ENCODE measurements at regions not wholly inside any gene's neighbourhood (a gene's known extent, or its start where the extent isn't known, plus 50 kb on each side); places are given as distances from the start of the nearest gene placed in this dataset.

- DNase-seq = no peak
These were observed 369.3 kb downstream of the ETNK1 start for GRCh38 chr12:22994316-22994675.

- DNase-seq = no peak
These were observed 376.5 kb downstream of the ETNK1 start for GRCh38 chr12:23001487-23001886.

GRCh38 chr12:23002381-23002780, 377.4 kb downstream of the ETNK1 start:
- DNase-seq = no peak

- no peak for DNase-seq
These were observed 379.6 kb downstream of the ETNK1 start for GRCh38 chr12:23004473-23005020.

GRCh38 chr12:23005387-23005786, 380.4 kb downstream of the ETNK1 start:
- no peak for DNase-seq

GRCh38 chr12:23006413-23006812, 381.4 kb downstream of the ETNK1 start:
- no peak for DNase-seq

- no peak for DNase-seq
These were observed 383.7 kb downstream of the ETNK1 start for GRCh38 chr12:23008623-23009022.

- DNase-seq = no peak
These were observed 389.8 kb downstream of the ETNK1 start for GRCh38 chr12:23014749-23015148.

- DNase-seq = no peak
These were observed 400.5 kb downstream of the ETNK1 start for GRCh38 chr12:23025372-23026016.

GRCh38 chr12:23028158-23028802, 403.3 kb downstream of the ETNK1 start:
- no peak for DNase-seq

- no peak for DNase-seq
These were observed 404.2 kb downstream of the ETNK1 start for GRCh38 chr12:23029185-23029584.

GRCh38 chr12:23039834-23040233, 414.9 kb downstream of the ETNK1 start:
- no peak for DNase-seq

GRCh38 chr12:23041774-23042173, 416.8 kb downstream of the ETNK1 start:
- no peak for DNase-seq

GRCh38 chr12:23043646-23044045, 418.7 kb downstream of the ETNK1 start:
- DNase-seq = no peak

- no peak for DNase-seq
These were observed 424.2 kb downstream of the ETNK1 start for GRCh38 chr12:23049180-23049579.

GRCh38 chr12:23055004-23055403, 430.0 kb downstream of the ETNK1 start:
- no peak for DNase-seq

GRCh38 chr12:23057571-23057970, 432.6 kb downstream of the ETNK1 start:
- DNase-seq = no peak

- no peak for DNase-seq
These were observed 435.2 kb downstream of the ETNK1 start for GRCh38 chr12:23060161-23060560.

GRCh38 chr12:23063206-23063605, 438.2 kb downstream of the ETNK1 start:
- DNase-seq = no peak

- DNase-seq = no peak
These were observed 441.1 kb downstream of the ETNK1 start for GRCh38 chr12:23066095-23066494.

- DNase-seq = no peak
These were observed 458.3 kb downstream of the ETNK1 start for GRCh38 chr12:23083267-23083666.

- no peak for DNase-seq
These were observed 459.4 kb downstream of the ETNK1 start for GRCh38 chr12:23084236-23084995.

- no peak for DNase-seq
These were observed 463.6 kb downstream of the ETNK1 start for GRCh38 chr12:23088594-23088993.

GRCh38 chr12:23093488-23093887, 468.5 kb downstream of the ETNK1 start:
- DNase-seq = no peak
